K562 (cell line): ENCODE measurements at regions not wholly inside any gene's neighbourhood (a gene's known extent, or its start where the extent isn't known, plus 50 kb on each side); places are given as distances from the start of the nearest gene placed in this dataset.

Source experiments
- ATAC-seq: fragments of 200-7000 bp; cut with Tn5 transposase; 3 replicates; pipeline ENCODE4 v1.9.1; 2020; ENCODE audit warnings: moderate library complexity
- BruUV-seq: library from RNA; stranded (reverse); fragments of 400-500 nt; replicated peaks from 2 replicates; lab custom pipeline; 2021; lab: Mats Ljungman, UMichigan
- CTCF ChIA-PET: fragments of 300-600 bp; formaldehyde crosslinking; extraction: SDS; loops from one replicate; lab custom pipeline; 2021; ENCODE audit warnings: low intra/inter-chr PET ratio; lab: Yijun Ruan, JAX
- POLR2A ChIA-PET: fragments of 300-600, 350-650 bp; sonication (Branson Sonifier 250); formaldehyde crosslinking; extraction: SDS; loops from one replicate; lab custom pipeline; 2021; ENCODE audit warnings: antibody characterized with exemption, inconsistent platforms; lab: Yijun Ruan, JAX
- DNase-seq, 4 experiments: peaks; one replicate each; pipeline versions ENCODE4 v3.0.0 to v3.0.0-alpha.2; 2011 to 2018; ENCODE audit warnings: low spot score in 3 of 4, mixed read lengths in 3 of 4; ENCODE audit errors: extremely low read depth in 1 of 4
- FAIRE-seq: peaks from 2 replicates; lab custom pipeline; 2011; peaks lifted over from hg19 to GRCh38; lab: Jason Lieb, UNC
- H2AFZ ChIP-seq: 2 replicates; pipeline ENCODE4 v1.6.0; 2011; ENCODE audit warnings: low read depth, low read length, control low read depth, inconsistent platforms
- H3K27ac ChIP-seq: fragments of 200-600 bp; 3 replicates; pipeline ENCODE4 v1.8.0; 2011; ENCODE audit warnings: low read depth, mild to moderate bottlenecking, control low read depth, inconsistent platforms, low read length, moderate library complexity, mixed read lengths; ENCODE audit errors: extremely low read depth
- H3K27me3 ChIP-seq, 2 experiments: fragments of 300-600 bp in 1 of 2; 2 replicates in 1 of 2; 3 replicates in 1 of 2; pipeline versions ENCODE4 v1.6.0 to v1.8.0; 2011; ENCODE audit warnings: inconsistent platforms in 2 of 2, low read length in 2 of 2, mild to moderate bottlenecking in 1 of 2, mixed read lengths in 1 of 2, moderate library complexity in 1 of 2; ENCODE audit not compliant: control insufficient read depth in 2 of 2, insufficient read depth in 2 of 2
- H3K36me3 ChIP-seq: fragments of 300-600 bp; 3 replicates; pipeline ENCODE4 v1.8.0; 2011; ENCODE audit warnings: mild to moderate bottlenecking, low read length, inconsistent platforms; ENCODE audit not compliant: control insufficient read depth, insufficient read depth
- H3K4me1 ChIP-seq, 2 experiments: fragments of 200-600 bp in 1 of 2; replicated peaks in 1 of 2; 2 replicates in 1 of 2; 3 replicates in 1 of 2; pipeline versions ENCODE4 v1.5.1 to v1.8.0; 2011; ENCODE audit warnings: inconsistent platforms in 2 of 2, low read length in 2 of 2, mild to moderate bottlenecking in 1 of 2, mixed read lengths in 1 of 2, moderate library complexity in 1 of 2; ENCODE audit not compliant: control insufficient read depth in 2 of 2, insufficient read depth in 2 of 2
- H3K4me2 ChIP-seq: 2 replicates; pipeline ENCODE4 v1.6.1; 2011; ENCODE audit warnings: low read length, control low read depth, inconsistent platforms, mixed read lengths; ENCODE audit not compliant: insufficient read depth
- H3K4me3 ChIP-seq: fragments of 200-600 bp; sonication (generic), shearing (Covaris generic); 2 replicates; pipeline ENCODE4 v1.5.1; 2016; ENCODE audit warnings: control low read depth, inconsistent platforms
- H3K79me2 ChIP-seq: fragments of 200-600 bp; 3 replicates; pipeline ENCODE4 v1.8.0; 2011; ENCODE audit warnings: low read length, inconsistent platforms; ENCODE audit not compliant: control insufficient read depth, insufficient read depth
- H3K9ac ChIP-seq, 2 experiments: 2 replicates each; pipeline versions ENCODE4 v1.6.0 to v1.6.1; 2011; ENCODE audit warnings: low read depth in 2 of 2, low read length in 2 of 2, control low read depth in 1 of 2, inconsistent platforms in 1 of 2, mild to moderate bottlenecking in 1 of 2, mixed read lengths in 1 of 2; ENCODE audit not compliant: insufficient read depth in 1 of 2
- H3K9me1 ChIP-seq: one replicate; pipeline ENCODE4 v1.6.0; 2011; ENCODE audit warnings: inconsistent platforms, mild to moderate bottlenecking, low read length, moderate library complexity; ENCODE audit not compliant: control insufficient read depth, insufficient read depth
- H3K9me3 ChIP-seq: replicated peaks from 2 replicates; pipeline ENCODE4 v1.5.1; 2011; ENCODE audit warnings: low read depth, low read length, inconsistent platforms; ENCODE audit not compliant: control insufficient read depth, insufficient read depth
- H4K20me1 ChIP-seq: replicated peaks from 2 replicates; pipeline ENCODE4 v1.6.1; 2011; ENCODE audit warnings: low read length, inconsistent platforms, mixed read lengths; ENCODE audit not compliant: control insufficient read depth, insufficient read depth
- ATF1 ChIP-seq, 2 experiments: fragments of 450-650 bp in 1 of 2; IDR thresholded peaks; 2 replicates each; pipeline ENCODE4 v1.6.1; 2016; ENCODE audit warnings: missing compliant biosample characterization in 1 of 2, missing genetic modification characterization in 1 of 2
- HNRNPK ChIP-seq: fragments of 200-400 bp; formaldehyde crosslinking; IDR thresholded peaks from one replicate; pipeline ENCODE4 v1.6.1; 2018; ENCODE audit warnings: mild to moderate bottlenecking, low read depth, low read length; ENCODE audit not compliant: poor library complexity, severe bottlenecking
- NONO ChIP-seq, 2 experiments: fragments of 200-400 bp in 1 of 2; fragments of 450-650 bp in 1 of 2; formaldehyde crosslinking in 1 of 2; IDR thresholded peaks; 2 replicates each; pipeline ENCODE4 v1.6.1; 2017; ENCODE audit warnings: low read depth in 2 of 2, mild to moderate bottlenecking in 2 of 2, moderate library complexity in 2 of 2, low read length in 1 of 2
- WGBS: fragments of 100-300 bp; shearing (Covaris generic); methylation state at CpG from one replicate; pipeline ENCODE4 v1.1.6; 2016; ENCODE audit warnings: low coverage, mixed read lengths; ENCODE audit not compliant: insufficient coverage; ENCODE audit errors: missing lambda C conversion rate; 5-methylcytosine and 5-hydroxymethylcytosine counted together
- in situ Hi-C: fragments of 300-500 bp; cut with MboI; formaldehyde crosslinking; loops from 4 replicates; pipeline ENCODE4 v1.15.0; 2018; ENCODE audit warnings: inconsistent platforms, mixed read lengths
- intact Hi-C: fragments of 100-400 bp; cut with micrococcal nuclease; formaldehyde crosslinking; loops from 2 replicates; pipeline ENCODE4 v1.14.2; 2022
- TF ChIP-seq, protein P1 (sequence below), 2 experiments: fragments of 450-650 bp in 1 of 2; sonication (generic) in 1 of 2; formaldehyde crosslinking in 1 of 2; IDR thresholded peaks; 2 replicates each; pipeline versions ENCODE4 v1.7.1 to v1.9.0; 2016 to 2022; ENCODE audit warnings: inconsistent platforms in 1 of 2, mild to moderate bottlenecking in 1 of 2, missing genetic modification reagents in 1 of 2

DNA sequence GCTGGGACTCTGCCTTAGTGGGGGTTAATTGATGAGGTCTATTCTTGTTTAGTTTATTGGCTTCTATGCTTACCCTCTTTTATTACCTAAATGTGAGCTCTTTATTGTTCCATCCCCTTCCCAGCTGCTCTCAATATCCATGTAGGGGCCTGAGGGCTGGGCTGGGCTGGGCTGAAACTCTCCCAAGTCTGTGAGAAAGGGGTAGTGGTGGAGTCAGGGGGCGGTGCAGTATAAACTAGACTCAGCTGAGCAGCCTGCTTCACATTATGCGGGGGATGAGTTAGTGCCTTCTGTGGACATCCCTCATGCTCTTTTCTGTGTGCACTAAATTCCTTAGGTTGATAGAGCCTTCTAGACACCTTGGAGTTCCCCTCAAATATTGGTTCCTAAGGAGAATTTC, 451.8 kb upstream of the PTGER4 start (continued):
- TF ChIP-seq, protein P1, sequence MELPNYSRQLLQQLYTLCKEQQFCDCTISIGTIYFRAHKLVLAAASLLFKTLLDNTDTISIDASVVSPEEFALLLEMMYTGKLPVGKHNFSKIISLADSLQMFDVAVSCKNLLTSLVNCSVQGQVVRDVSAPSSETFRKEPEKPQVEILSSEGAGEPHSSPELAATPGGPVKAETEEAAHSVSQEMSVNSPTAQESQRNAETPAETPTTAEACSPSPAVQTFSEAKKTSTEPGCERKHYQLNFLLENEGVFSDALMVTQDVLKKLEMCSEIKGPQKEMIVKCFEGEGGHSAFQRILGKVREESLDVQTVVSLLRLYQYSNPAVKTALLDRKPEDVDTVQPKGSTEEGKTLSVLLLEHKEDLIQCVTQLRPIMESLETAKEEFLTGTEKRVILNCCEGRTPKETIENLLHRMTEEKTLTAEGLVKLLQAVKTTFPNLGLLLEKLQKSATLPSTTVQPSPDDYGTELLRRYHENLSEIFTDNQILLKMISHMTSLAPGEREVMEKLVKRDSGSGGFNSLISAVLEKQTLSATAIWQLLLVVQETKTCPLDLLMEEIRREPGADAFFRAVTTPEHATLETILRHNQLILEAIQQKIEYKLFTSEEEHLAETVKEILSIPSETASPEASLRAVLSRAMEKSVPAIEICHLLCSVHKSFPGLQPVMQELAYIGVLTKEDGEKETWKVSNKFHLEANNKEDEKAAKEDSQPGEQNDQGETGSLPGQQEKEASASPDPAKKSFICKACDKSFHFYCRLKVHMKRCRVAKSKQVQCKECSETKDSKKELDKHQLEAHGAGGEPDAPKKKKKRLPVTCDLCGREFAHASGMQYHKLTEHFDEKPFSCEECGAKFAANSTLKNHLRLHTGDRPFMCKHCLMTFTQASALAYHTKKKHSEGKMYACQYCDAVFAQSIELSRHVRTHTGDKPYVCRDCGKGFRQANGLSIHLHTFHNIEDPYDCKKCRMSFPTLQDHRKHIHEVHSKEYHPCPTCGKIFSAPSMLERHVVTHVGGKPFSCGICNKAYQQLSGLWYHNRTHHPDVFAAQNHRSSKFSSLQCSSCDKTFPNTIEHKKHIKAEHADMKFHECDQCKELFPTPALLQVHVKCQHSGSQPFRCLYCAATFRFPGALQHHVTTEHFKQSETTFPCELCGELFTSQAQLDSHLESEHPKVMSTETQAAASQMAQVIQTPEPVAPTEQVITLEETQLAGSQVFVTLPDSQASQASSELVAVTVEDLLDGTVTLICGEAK (IDR thresholded peaks at IDR 0.05) = no peak
- TF ChIP-seq, protein P1 (CRISPR knock-in tag; IDR thresholded peaks at IDR 0.05) = no peak

DNA sequence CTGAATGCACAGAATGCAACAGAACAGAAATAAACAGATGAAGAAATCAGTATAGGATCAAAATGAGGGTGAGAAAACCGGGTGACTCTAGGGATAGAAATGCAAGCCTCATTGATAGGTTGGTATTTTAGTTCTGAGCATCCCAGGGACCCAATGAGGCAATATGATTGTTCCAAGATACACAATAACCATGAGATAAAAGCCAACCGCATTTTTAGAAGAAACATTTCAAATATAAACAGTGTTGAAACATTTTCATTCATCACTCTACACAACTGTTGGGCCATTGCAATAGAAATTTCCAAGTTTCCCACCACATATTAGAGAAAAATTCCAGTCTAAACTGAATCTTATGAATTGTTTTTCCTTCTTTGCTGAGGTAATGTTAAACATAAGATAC, 452.3 kb upstream of the PTGER4 start:
- no peak for DNase-seq
- ATAC-seq = no peak
- 0% methylated on average over 2 of the region's 2 CpGs for WGBS

More for the DNA sequence above, 452.3 kb upstream of the PTGER4 start:
- H4K20me1 ChIP-seq = no peaks in the 10 kb centered on the region
- intact Hi-C loops = no loop called here
- no peaks in the 10 kb centered on the region for H3K79me2 ChIP-seq
- no peak overlapping the region for H3K4me2 ChIP-seq
- H3K36me3 ChIP-seq = no peaks in the 10 kb centered on the region
- no peaks in the 10 kb centered on the region for H3K9me1 ChIP-seq
- no peak overlapping the region for H3K27ac ChIP-seq
- H3K9ac ChIP-seq = no peak overlapping the region
- no peak for TF ChIP-seq NONO (IDR thresholded peaks at IDR 0.05; ENCODE audit: low read depth in 2 of 2, low read length in 1 of 2)
- no peak for TF ChIP-seq HNRNPK
- TF ChIP-seq ATF1 (CRISPR knock-in tag; IDR thresholded peaks at IDR 0.05) = no peak
- TF ChIP-seq ATF1 (tag; IDR thresholded peaks at IDR 0.05) = no peak
- no peak overlapping the region for H3K4me3 ChIP-seq
- H2AFZ ChIP-seq = no peak overlapping the region
- no peaks in the 10 kb centered on the region for H3K4me1 ChIP-seq
- ChIA-PET POLR2A (no interaction called here), CTCF (no interaction called here)
- no peak for FAIRE-seq
- in situ Hi-C loops = no loop called here
- no TSS peak for BruUV-seq
- 0 out of 2 replicates have a peak, but pooled peaks cover 4% of the 10 kb centered on the region for H3K9me3 ChIP-seq
- no peaks in the 10 kb centered on the region for H3K27me3 ChIP-seq
